Aorta (tissue), 5 donors: ENCODE measurements at regions not wholly inside any gene's neighbourhood (a gene's known extent, or its start where the extent isn't known, plus 50 kb on each side); places are given as distances from the start of the nearest gene placed in this dataset.

Experiments used
- ATAC-seq: fragments of 200-7000 bp; cut with Tn5 transposase; one replicate; pipeline ENCODE4 v1.9.1; 2022; ENCODE audit warnings: moderate library complexity; ENCODE audit not compliant: low FRiP score
- DNase-seq, 2 donors: peaks; one replicate each; pipeline ENCODE4 v3.0.0-alpha.2; 2020
- H3K27ac ChIP-seq, 2 donors: one replicate each; pipeline ENCODE4 v1.5.1; 2013; ENCODE audit warnings: low read length in 2 of 2, mild to moderate bottlenecking in 2 of 2, moderate library complexity in 2 of 2, control low read depth in 1 of 2, inconsistent platforms in 1 of 2, low read depth in 1 of 2
- H3K27me3 ChIP-seq, 2 donors: one replicate each; pipeline ENCODE4 v1.6.1; 2013; ENCODE audit warnings: control low read depth in 1 of 2, low read length in 1 of 2, mild to moderate bottlenecking in 1 of 2, moderate library complexity in 1 of 2; ENCODE audit not compliant: insufficient read depth in 2 of 2, control insufficient read depth in 1 of 2
- H3K36me3 ChIP-seq, 2 donors: one replicate each; pipeline ENCODE4 v1.6.1; 2013; ENCODE audit warnings: control low read depth in 1 of 2, low read length in 1 of 2, mild to moderate bottlenecking in 1 of 2; ENCODE audit not compliant: insufficient read depth in 2 of 2, control insufficient read depth in 1 of 2
- H3K4me1 ChIP-seq, 2 donors: one replicate each; pipeline ENCODE4 v1.6.1; 2013; ENCODE audit warnings: low read length in 2 of 2, control low read depth in 1 of 2, mild to moderate bottlenecking in 1 of 2, moderate library complexity in 1 of 2; ENCODE audit not compliant: insufficient read depth in 2 of 2, control insufficient read depth in 1 of 2
- H3K4me3 ChIP-seq, 2 donors: one replicate each; pipeline ENCODE4 v1.5.1; 2013; ENCODE audit warnings: low read length in 2 of 2, control low read depth in 1 of 2, mild to moderate bottlenecking in 1 of 2
- H3K9me3 ChIP-seq: one replicate; pipeline ENCODE4 v1.6.1; 2013; ENCODE audit warnings: mild to moderate bottlenecking, low read length; ENCODE audit not compliant: control insufficient read depth
- WGBS, 2 donors: extraction: QIAGEN DNeasy Blood & Tissue Kit; methylation state at CpG; one replicate each; pipeline ENCODE4 v1.1.7; 2013; 5-methylcytosine and 5-hydroxymethylcytosine counted together
- intact Hi-C, 2 donors: fragments of 100-400 bp; cut with DNase I; formaldehyde crosslinking; loops; one replicate each; pipeline versions ENCODE4 v1.14.2 to v1.15.0; 2022
- donor health status: healthy with polysubstance abuse.
- donor health status: Bipolar disorder and iron deficiency.
- donor health status: DM: no; HTN: no; CAD: no.
- donor health status: DM: no; HTN: no; CAD: no.
- donor health status: DM: yes; HTN: yes; CAD: no.

DNA sequence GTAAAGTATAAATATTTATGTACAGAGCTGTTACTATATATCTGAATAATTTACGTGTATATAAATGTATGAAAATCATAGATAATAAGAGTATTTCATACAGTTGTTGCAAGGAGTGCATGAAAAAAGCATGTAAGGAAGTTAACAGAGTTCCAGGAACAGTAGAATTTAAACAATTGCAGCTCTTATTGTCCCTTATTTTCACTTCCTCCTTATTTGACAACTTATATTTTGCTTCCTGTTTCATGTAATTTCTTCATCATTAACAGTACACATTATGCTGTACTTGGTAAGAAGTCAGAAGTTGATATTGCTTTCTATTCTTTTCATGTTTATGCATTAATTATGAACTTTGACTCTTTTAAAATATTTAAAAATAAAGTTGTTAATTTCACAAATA lies 681.5 kb downstream of the LRRIQ3 start:
- intact Hi-C loops = no loop called here

DNA sequence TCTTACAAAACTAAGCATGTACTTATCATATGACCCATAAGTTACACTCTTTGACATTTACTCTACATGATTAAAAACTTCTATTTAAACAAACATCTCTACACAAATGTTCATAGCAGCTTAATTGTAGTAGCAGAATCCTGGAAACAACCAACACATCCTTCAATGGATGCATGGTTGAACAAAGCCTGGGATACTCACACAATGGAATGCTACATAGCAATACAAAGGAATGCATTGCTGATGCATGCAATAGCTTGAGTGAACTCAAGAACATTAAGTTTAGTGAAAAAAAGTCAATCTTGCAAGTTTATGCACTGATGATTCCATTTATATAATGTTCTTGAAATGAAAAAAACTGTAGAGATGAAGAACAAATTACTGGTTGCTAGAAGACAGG lies 686.9 kb downstream of the LRRIQ3 start:
- Histone ChIP-seq H3K36me3 (no peaks in the 10 kb centered on the region), H3K4me3 (no peak overlapping the region), H3K4me1 (no peaks in the 10 kb centered on the region), H3K27ac (no peak overlapping the region), H3K27me3 (no peaks in the 10 kb centered on the region), H3K9me3 (no peaks in the 10 kb centered on the region)
- intact Hi-C loops = no loop called here
- DNase-seq (no peak), ATAC-seq (no peak)

More for the DNA sequence above, 681.5 kb downstream of the LRRIQ3 start:
- no peaks in the 10 kb centered on the region for H3K36me3 ChIP-seq
- WGBS, 2 donors = 26 to 30% methylated on average over 1 of the region's 1 CpG
- no peak overlapping the region for H3K27ac ChIP-seq
- H3K4me3 ChIP-seq = no peak overlapping the region
- no peak for ATAC-seq
- DNase-seq = no peak
- no peaks in the 10 kb centered on the region for H3K27me3 ChIP-seq
- no peaks in the 10 kb centered on the region for H3K4me1 ChIP-seq
- H3K9me3 ChIP-seq = no peaks in the 10 kb centered on the region

DNA sequence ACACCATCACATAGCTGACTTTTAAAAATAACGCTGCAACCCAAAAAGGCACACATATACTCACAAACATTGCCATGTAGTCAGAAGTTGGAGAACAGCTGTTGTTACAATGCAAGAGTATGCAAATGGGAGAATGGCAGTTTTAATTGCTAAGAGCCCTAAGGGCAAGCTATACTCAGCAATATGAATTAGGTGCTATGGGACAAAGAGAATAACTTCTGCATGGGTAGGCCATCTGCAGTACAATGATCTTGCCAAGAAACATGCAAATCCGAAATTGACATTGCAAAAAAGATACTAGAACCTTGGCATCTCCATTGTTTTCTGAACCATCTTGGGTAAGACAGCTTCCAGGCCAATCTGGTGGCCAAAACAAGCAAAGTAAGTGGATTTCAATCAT lies 697.8 kb downstream of the LRRIQ3 start:
- no peak overlapping the region for H3K27ac ChIP-seq
- H3K4me3 ChIP-seq = no peak overlapping the region
- ATAC-seq (no peak), DNase-seq (no peak)
- no peaks in the 10 kb centered on the region for H3K9me3 ChIP-seq
- intact Hi-C loops = no loop called here
- H3K36me3 ChIP-seq = no peaks in the 10 kb centered on the region
- no peaks in the 10 kb centered on the region for H3K27me3 ChIP-seq
- H3K4me1 ChIP-seq = no peaks in the 10 kb centered on the region
- 13 to 39% methylated on average over 2 of the region's 2 CpGs for WGBS, 2 donors

DNA sequence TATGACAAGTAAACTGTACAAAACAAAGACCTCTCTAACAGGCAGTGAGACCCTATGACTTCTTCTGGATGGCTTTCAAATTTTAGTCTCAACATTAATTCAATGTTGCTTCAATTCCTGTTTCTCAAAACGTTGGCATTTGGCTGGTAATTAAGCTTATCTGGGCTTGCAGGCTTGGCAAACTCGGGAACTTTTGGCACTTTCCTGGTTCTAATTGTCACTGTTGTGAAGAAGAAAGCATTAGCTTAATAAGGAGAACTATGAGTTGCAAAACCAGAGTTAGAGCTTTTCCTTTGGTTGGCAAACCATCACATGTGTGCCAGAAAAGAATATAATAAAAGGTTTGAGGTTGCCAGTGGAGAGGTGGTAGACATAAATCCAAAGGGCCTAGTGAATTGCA lies 698.3 kb downstream of the LRRIQ3 start:
- no peak overlapping the region for H3K4me3 ChIP-seq
- WGBS, 2 donors = 32 to 37% methylated on average over 2 of the region's 2 CpGs
- no peaks in the 10 kb centered on the region for H3K36me3 ChIP-seq
- DNase-seq (no peak), ATAC-seq (no peak)
- intact Hi-C loops = no loop called here
- H3K27ac ChIP-seq = no peak overlapping the region
- no peaks in the 10 kb centered on the region for H3K27me3 ChIP-seq
- no peaks in the 10 kb centered on the region for H3K9me3 ChIP-seq
- H3K4me1 ChIP-seq = no peaks in the 10 kb centered on the region

DNA sequence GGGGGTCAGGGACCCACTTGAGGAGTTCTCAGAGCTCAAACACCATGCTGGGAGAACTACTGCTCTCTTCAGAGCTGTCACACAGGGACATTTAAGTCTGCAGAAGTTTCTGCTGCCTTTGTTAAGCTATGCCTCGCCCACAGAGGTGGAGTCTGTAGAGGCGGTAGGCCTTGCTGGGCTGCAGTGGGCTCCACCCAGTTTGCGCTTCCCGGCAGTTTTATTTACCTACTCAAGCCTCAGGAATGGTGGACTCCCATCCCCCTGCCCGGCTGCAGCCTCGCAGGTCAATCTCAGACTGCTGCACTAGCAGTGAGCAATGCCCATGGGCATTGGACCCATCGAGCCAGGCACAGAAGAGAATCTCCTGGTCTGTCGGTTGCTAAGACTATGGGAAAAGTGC lies 706.4 kb downstream of the LRRIQ3 start:
- no peak for DNase-seq
- H3K27ac ChIP-seq = no peak overlapping the region
- ATAC-seq = no peak
- H3K4me1 ChIP-seq = no peaks in the 10 kb centered on the region
- no peaks in the 10 kb centered on the region for H3K36me3 ChIP-seq
- WGBS, 2 donors = 84 to 88% methylated on average over 8 of the region's 8 CpGs
- no peaks in the 10 kb centered on the region for H3K27me3 ChIP-seq
- intact Hi-C loops = no loop called here
- no peaks in the 10 kb centered on the region for H3K9me3 ChIP-seq
- no peak overlapping the region for H3K4me3 ChIP-seq

DNA sequence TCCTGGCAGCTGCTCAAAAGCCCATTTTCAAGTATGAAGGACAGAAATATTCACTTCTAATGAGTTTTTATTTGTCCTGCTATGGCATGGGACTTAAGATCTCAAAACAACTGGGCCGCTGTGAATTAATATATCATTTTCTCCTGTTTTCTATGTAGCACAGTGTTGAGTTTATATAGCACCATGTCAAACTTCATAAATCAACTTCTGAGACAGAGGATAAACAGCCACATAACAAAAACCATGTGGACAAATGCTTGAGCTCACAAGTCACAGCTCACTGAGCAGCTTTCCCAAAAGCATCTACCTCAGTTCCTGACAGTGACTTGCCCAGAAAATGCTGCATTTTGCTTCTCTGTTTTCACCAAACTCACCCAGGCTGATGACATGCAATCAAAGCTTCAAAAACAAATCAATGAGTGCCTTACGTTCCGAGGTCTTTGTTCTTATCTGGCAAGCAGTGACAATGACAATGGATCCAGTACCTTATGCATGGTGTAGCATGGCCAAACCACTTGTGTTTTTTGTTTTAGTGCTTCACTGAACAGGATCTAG lies 722.6 kb downstream of the LRRIQ3 start:
- Histone ChIP-seq H3K36me3 (no peaks in the 10 kb centered on the region), H3K4me3 (no peak overlapping the region), H3K27ac (no peak overlapping the region), H3K4me1 (no peaks in the 10 kb centered on the region), H3K27me3 (no peaks in the 10 kb centered on the region), H3K9me3 (no peaks in the 10 kb centered on the region)
- DNase-seq (no peak), ATAC-seq (no peak)
- 7 to 11% methylated on average over 3 of the region's 3 CpGs for WGBS, 2 donors
- intact Hi-C loops = no loop called here

DNA sequence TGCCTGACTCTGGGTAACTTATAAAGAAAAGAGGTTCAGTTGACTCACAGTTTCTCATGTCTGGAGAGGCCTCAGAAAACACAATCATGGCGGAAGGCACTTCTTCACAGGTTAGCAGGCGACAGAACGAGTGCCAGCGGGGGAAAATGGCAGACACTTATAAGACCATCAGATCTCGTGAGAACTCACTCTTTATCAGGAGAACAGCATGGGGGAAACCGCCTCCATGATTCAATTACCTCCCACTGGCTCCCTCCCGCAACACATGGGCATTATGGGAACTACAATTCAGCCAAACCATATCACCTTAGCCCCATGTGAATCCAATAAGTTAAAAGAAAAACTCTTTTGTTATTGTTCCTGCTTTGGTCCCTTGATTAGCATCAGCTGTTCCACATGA lies 725.2 kb downstream of the LRRIQ3 start:
- no peak overlapping the region for H3K27ac ChIP-seq
- 88 to 90% methylated on average over 7 of the region's 7 CpGs for WGBS, 2 donors
- H3K27me3 ChIP-seq = no peaks in the 10 kb centered on the region
- no peak for DNase-seq
- ATAC-seq = no peak
- intact Hi-C loops = no loop called here
- H3K4me3 ChIP-seq = no peak overlapping the region
- no peaks in the 10 kb centered on the region for H3K9me3 ChIP-seq
- H3K36me3 ChIP-seq = no peaks in the 10 kb centered on the region
- H3K4me1 ChIP-seq = peaks cover 0 to under 1% of the 10 kb centered on the region in 2 donors

DNA sequence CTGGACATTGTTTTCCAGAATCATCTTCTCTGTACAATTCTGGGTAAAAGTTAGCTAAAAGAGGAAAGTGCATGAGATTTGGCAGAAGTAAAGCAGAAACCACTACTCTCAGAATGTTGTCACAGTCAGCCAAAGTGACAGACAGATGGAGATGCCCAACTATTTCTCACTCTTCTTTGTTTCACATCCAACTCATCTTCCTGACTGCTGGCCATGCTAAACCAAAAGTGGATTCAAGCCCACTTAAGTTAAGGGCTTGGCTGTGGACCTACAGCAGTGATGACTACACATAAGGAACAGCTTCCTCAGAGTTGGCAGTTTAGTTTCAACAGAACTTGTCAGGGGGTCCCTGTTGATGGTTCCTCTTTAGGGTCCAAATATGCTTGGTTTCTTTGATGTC lies 730.2 kb downstream of the LRRIQ3 start:
- ATAC-seq (no peak), DNase-seq (no peak)
- H3K27me3 ChIP-seq = no peaks in the 10 kb centered on the region
- no peaks in the 10 kb centered on the region for H3K36me3 ChIP-seq
- no peak overlapping the region for H3K27ac ChIP-seq
- H3K9me3 ChIP-seq = no peaks in the 10 kb centered on the region
- H3K4me3 ChIP-seq = no peak overlapping the region
- intact Hi-C loops = no loop called here
- H3K4me1 ChIP-seq = peaks cover 0 to 1% of the 10 kb centered on the region in 2 donors

DNA sequence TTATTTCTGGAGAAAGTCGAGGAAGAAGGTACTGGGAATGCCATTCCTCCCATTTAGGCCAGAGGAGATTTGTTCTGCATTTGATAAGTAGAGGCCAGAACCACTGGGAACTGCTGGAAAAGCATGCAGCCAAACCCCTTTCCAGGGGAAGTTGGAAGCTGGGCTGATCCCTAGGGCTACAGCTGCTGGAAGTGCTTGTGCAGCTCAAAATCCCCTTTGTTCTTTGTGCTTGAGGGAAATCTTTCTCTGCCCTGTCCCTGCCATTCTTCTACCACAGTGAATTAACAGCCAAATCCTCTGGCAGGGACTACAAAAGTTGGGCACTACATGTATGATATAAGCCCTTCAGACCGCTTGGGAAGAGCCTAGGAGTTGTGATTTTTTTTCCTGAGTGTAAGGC lies 734.1 kb downstream of the LRRIQ3 start:
- ATAC-seq (no peak), DNase-seq (no peak)
- Histone ChIP-seq H3K4me3 (no peak overlapping the region), H3K9me3 (no peaks in the 10 kb centered on the region), H3K4me1 (peaks cover 0 to 1% of the 10 kb centered on the region in 2 donors), H3K36me3 (no peaks in the 10 kb centered on the region), H3K27me3 (no peaks in the 10 kb centered on the region), H3K27ac (no peak overlapping the region)
- 74 to 78% methylated on average over 2 of the region's 2 CpGs for WGBS, 2 donors
- intact Hi-C loops = no loop called here
